ENCODE measurements at regions not wholly inside any gene's neighbourhood (a gene's known extent, or its start where the extent isn't known, plus 50 kb on each side); places are given as distances from the start of the nearest gene placed in this dataset.

- Histone ChIP-seq H3K27me3 (ENCODE audit: control insufficient read depth in 3 of 3, insufficient read depth in 3 of 3, low read length in 3 of 3) (peaks cover 0 to 3% (median 0%) of the 10 kb centered on the region in 3 donors), H3K9me3 (ENCODE audit: control insufficient read depth in 3 of 3, low read length in 3 of 3) (no peaks in the 10 kb centered on the region), H3K4me1 (ENCODE audit: control insufficient read depth in 3 of 3, insufficient read depth in 3 of 3, low read length in 3 of 3) (no peaks in the 10 kb centered on the region), H3K9ac (ENCODE audit: low read depth in 1 of 3, low read length in 3 of 3) (no peak overlapping the region), H3K36me3 (ENCODE audit: control insufficient read depth in 3 of 3, insufficient read depth in 3 of 3, low read length in 3 of 3) (no peaks in the 10 kb centered on the region), H3K27ac (ENCODE audit: low read depth, low read length) (no peak overlapping the region), H3K4me3 (ENCODE audit: low read length in 3 of 3) (no peak overlapping the region)
Measured at GRCh38 chr20:22925613-22925983, 109.5 kb upstream of the SSTR4 start.

- H3K9ac ChIP-seq (ENCODE audit: low read depth in 1 of 3, low read length in 3 of 3) = no peak overlapping the region
- no peaks in the 10 kb centered on the region for H3K4me1 ChIP-seq (ENCODE audit: control insufficient read depth in 3 of 3, insufficient read depth in 3 of 3, low read length in 3 of 3)
- no peaks in the 10 kb centered on the region for H3K36me3 ChIP-seq (ENCODE audit: control insufficient read depth in 3 of 3, insufficient read depth in 3 of 3, low read length in 3 of 3)
- H3K27ac ChIP-seq (ENCODE audit: low read depth, low read length) = no peak overlapping the region
- H3K27me3 ChIP-seq (ENCODE audit: control insufficient read depth in 3 of 3, insufficient read depth in 3 of 3, low read length in 3 of 3) = no peaks in the 10 kb centered on the region
- no peak overlapping the region for H3K4me3 ChIP-seq (ENCODE audit: low read length in 3 of 3)
- no peaks in the 10 kb centered on the region for H3K9me3 ChIP-seq (ENCODE audit: control insufficient read depth in 3 of 3, low read length in 3 of 3)
Measured at GRCh38 chr20:22927537-22927936, 107.6 kb upstream of the SSTR4 start.

GRCh38 chr20:22928679-22929078 lies 106.4 kb upstream of the SSTR4 start:
- no peaks in the 10 kb centered on the region for H3K27me3 ChIP-seq (ENCODE audit: control insufficient read depth in 3 of 3, insufficient read depth in 3 of 3, low read length in 3 of 3)
- H3K4me3 ChIP-seq (ENCODE audit: low read length in 3 of 3) = no peak overlapping the region
- H3K9me3 ChIP-seq (ENCODE audit: control insufficient read depth in 3 of 3, low read length in 3 of 3) = no peaks in the 10 kb centered on the region
- no peak overlapping the region for H3K9ac ChIP-seq (ENCODE audit: low read depth in 1 of 3, low read length in 3 of 3)
- no peak overlapping the region for H3K27ac ChIP-seq (ENCODE audit: low read depth, low read length)
- no peaks in the 10 kb centered on the region for H3K36me3 ChIP-seq (ENCODE audit: control insufficient read depth in 3 of 3, insufficient read depth in 3 of 3, low read length in 3 of 3)
- H3K4me1 ChIP-seq (ENCODE audit: control insufficient read depth in 3 of 3, insufficient read depth in 3 of 3, low read length in 3 of 3) = no peaks in the 10 kb centered on the region

GRCh38 chr20:22929661-22930060 lies 105.5 kb upstream of the SSTR4 start:
- no peak overlapping the region for H3K9ac ChIP-seq (ENCODE audit: low read depth in 1 of 3, low read length in 3 of 3)
- no peaks in the 10 kb centered on the region for H3K27me3 ChIP-seq (ENCODE audit: control insufficient read depth in 3 of 3, insufficient read depth in 3 of 3, low read length in 3 of 3)
- no peak overlapping the region for H3K27ac ChIP-seq (ENCODE audit: low read depth, low read length)
- H3K36me3 ChIP-seq (ENCODE audit: control insufficient read depth in 3 of 3, insufficient read depth in 3 of 3, low read length in 3 of 3) = no peaks in the 10 kb centered on the region
- no peaks in the 10 kb centered on the region for H3K4me1 ChIP-seq (ENCODE audit: control insufficient read depth in 3 of 3, insufficient read depth in 3 of 3, low read length in 3 of 3)
- no peak overlapping the region for H3K4me3 ChIP-seq (ENCODE audit: low read length in 3 of 3)
- H3K9me3 ChIP-seq (ENCODE audit: control insufficient read depth in 3 of 3, low read length in 3 of 3) = no peaks in the 10 kb centered on the region

GRCh38 chr20:22931653-22932608 lies 103.2 kb upstream of the SSTR4 start:
- no peaks in the 10 kb centered on the region for H3K27me3 ChIP-seq (ENCODE audit: control insufficient read depth in 3 of 3, insufficient read depth in 3 of 3, low read length in 3 of 3)
- H3K9ac ChIP-seq (ENCODE audit: low read depth in 1 of 3, low read length in 3 of 3) = no peak overlapping the region
- no peaks in the 10 kb centered on the region for H3K9me3 ChIP-seq (ENCODE audit: control insufficient read depth in 3 of 3, low read length in 3 of 3)
- no peaks in the 10 kb centered on the region for H3K4me1 ChIP-seq (ENCODE audit: control insufficient read depth in 3 of 3, insufficient read depth in 3 of 3, low read length in 3 of 3)
- no peak overlapping the region for H3K4me3 ChIP-seq (ENCODE audit: low read length in 3 of 3)
- no peaks in the 10 kb centered on the region for H3K36me3 ChIP-seq (ENCODE audit: control insufficient read depth in 3 of 3, insufficient read depth in 3 of 3, low read length in 3 of 3)
- H3K27ac ChIP-seq (ENCODE audit: low read depth, low read length) = no peak overlapping the region

GRCh38 chr20:22939181-22939580 lies 95.9 kb upstream of the SSTR4 start:
- H3K27ac ChIP-seq (ENCODE audit: low read depth, low read length) = no peak overlapping the region
- H3K9ac ChIP-seq (ENCODE audit: low read depth in 1 of 3, low read length in 3 of 3) = no peak overlapping the region
- H3K4me3 ChIP-seq (ENCODE audit: low read length in 3 of 3) = no peak overlapping the region
- H3K4me1 ChIP-seq (ENCODE audit: control insufficient read depth in 3 of 3, insufficient read depth in 3 of 3, low read length in 3 of 3) = no peaks in the 10 kb centered on the region
- no peaks in the 10 kb centered on the region for H3K9me3 ChIP-seq (ENCODE audit: control insufficient read depth in 3 of 3, low read length in 3 of 3)
- H3K27me3 ChIP-seq (ENCODE audit: control insufficient read depth in 3 of 3, insufficient read depth in 3 of 3, low read length in 3 of 3) = no peaks in the 10 kb centered on the region
- no peaks in the 10 kb centered on the region for H3K36me3 ChIP-seq (ENCODE audit: control insufficient read depth in 3 of 3, insufficient read depth in 3 of 3, low read length in 3 of 3)

- Histone ChIP-seq H3K4me3 (ENCODE audit: low read length in 3 of 3) (no peak overlapping the region), H3K27me3 (ENCODE audit: control insufficient read depth in 3 of 3, insufficient read depth in 3 of 3, low read length in 3 of 3) (no peaks in the 10 kb centered on the region), H3K9me3 (ENCODE audit: control insufficient read depth in 3 of 3, low read length in 3 of 3) (no peaks in the 10 kb centered on the region), H3K9ac (ENCODE audit: low read depth in 1 of 3, low read length in 3 of 3) (no peak overlapping the region), H3K4me1 (ENCODE audit: control insufficient read depth in 3 of 3, insufficient read depth in 3 of 3, low read length in 3 of 3) (no peaks in the 10 kb centered on the region), H3K36me3 (ENCODE audit: control insufficient read depth in 3 of 3, insufficient read depth in 3 of 3, low read length in 3 of 3) (no peaks in the 10 kb centered on the region), H3K27ac (ENCODE audit: low read depth, low read length) (no peak overlapping the region)
Measured at GRCh38 chr20:22940350-22940749, 94.8 kb upstream of the SSTR4 start.

- H3K36me3 ChIP-seq (ENCODE audit: control insufficient read depth in 3 of 3, insufficient read depth in 3 of 3, low read length in 3 of 3) = no peaks in the 10 kb centered on the region
- H3K9ac ChIP-seq (ENCODE audit: low read depth in 1 of 3, low read length in 3 of 3) = no peak overlapping the region
- no peak overlapping the region for H3K27ac ChIP-seq (ENCODE audit: low read depth, low read length)
- H3K27me3 ChIP-seq (ENCODE audit: control insufficient read depth in 3 of 3, insufficient read depth in 3 of 3, low read length in 3 of 3) = no peaks in the 10 kb centered on the region
- no peaks in the 10 kb centered on the region for H3K9me3 ChIP-seq (ENCODE audit: control insufficient read depth in 3 of 3, low read length in 3 of 3)
- no peaks in the 10 kb centered on the region for H3K4me1 ChIP-seq (ENCODE audit: control insufficient read depth in 3 of 3, insufficient read depth in 3 of 3, low read length in 3 of 3)
- H3K4me3 ChIP-seq (ENCODE audit: low read length in 3 of 3) = no peak overlapping the region
Measured at GRCh38 chr20:22941550-22941949, 93.6 kb upstream of the SSTR4 start.

GRCh38 chr20:22942742-22943141 lies 92.4 kb upstream of the SSTR4 start:
- Histone ChIP-seq H3K27ac (ENCODE audit: low read depth, low read length) (no peak overlapping the region), H3K36me3 (ENCODE audit: control insufficient read depth in 3 of 3, insufficient read depth in 3 of 3, low read length in 3 of 3) (no peaks in the 10 kb centered on the region), H3K4me1 (ENCODE audit: control insufficient read depth in 3 of 3, insufficient read depth in 3 of 3, low read length in 3 of 3) (no peaks in the 10 kb centered on the region), H3K27me3 (ENCODE audit: control insufficient read depth in 3 of 3, insufficient read depth in 3 of 3, low read length in 3 of 3) (no peaks in the 10 kb centered on the region), H3K4me3 (ENCODE audit: low read length in 3 of 3) (no peak overlapping the region), H3K9ac (ENCODE audit: low read depth in 1 of 3, low read length in 3 of 3) (no peak overlapping the region), H3K9me3 (ENCODE audit: control insufficient read depth in 3 of 3, low read length in 3 of 3) (no peaks in the 10 kb centered on the region)

- Histone ChIP-seq H3K27ac (ENCODE audit: low read depth, low read length) (no peak overlapping the region), H3K27me3 (ENCODE audit: control insufficient read depth in 3 of 3, insufficient read depth in 3 of 3, low read length in 3 of 3) (no peaks in the 10 kb centered on the region), H3K9ac (ENCODE audit: low read depth in 1 of 3, low read length in 3 of 3) (no peak overlapping the region), H3K4me3 (ENCODE audit: low read length in 3 of 3) (no peak overlapping the region), H3K36me3 (ENCODE audit: control insufficient read depth in 3 of 3, insufficient read depth in 3 of 3, low read length in 3 of 3) (no peaks in the 10 kb centered on the region), H3K9me3 (ENCODE audit: control insufficient read depth in 3 of 3, low read length in 3 of 3) (no peaks in the 10 kb centered on the region), H3K4me1 (ENCODE audit: control insufficient read depth in 3 of 3, insufficient read depth in 3 of 3, low read length in 3 of 3) (no peaks in the 10 kb centered on the region)
Measured at GRCh38 chr20:22944062-22944461, 91.0 kb upstream of the SSTR4 start.

All from skeletal muscle tissue (tissue), 3 donors.